NCI-H2196 treated with DMSO at 0.1 percent for 48 hours (cell line): ENCODE measurements at regions not wholly inside any gene's neighbourhood (a gene's known extent, or its start where the extent isn't known, plus 50 kb on each side); places are given as distances from the start of the nearest gene placed in this dataset.
"Not testable (repeated sequence)": the region's sequence is repeated elsewhere in the genome, so short reads cannot be mapped to it uniquely, and the experiment has no call there.

Source experiments
- DNase-seq: peaks from one replicate; lab custom pipeline; 2025; ENCODE audit not compliant: unreplicated experiment; lab: John Stamatoyannopoulos, UW

DNA sequence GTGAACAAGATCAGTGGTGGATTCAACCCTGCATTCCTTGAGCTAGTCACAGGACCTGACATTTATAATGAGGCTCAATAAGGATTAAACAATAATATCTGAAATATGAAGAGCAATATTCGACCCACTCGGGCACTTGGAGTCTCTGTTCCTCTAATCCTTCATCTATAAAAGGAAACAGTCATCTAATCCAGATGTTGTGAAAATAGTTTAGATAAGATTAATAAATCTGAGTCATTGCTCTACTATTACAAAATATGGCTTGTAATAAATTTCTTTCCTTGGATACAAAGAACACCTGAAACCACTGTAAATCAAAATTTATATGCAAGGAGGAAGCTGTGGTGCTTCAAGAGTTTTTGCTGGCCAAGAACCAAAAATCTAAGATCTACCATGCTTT lies 846.9 kb upstream of the ACVR2A start:
- DNase-seq = no peak

DNA sequence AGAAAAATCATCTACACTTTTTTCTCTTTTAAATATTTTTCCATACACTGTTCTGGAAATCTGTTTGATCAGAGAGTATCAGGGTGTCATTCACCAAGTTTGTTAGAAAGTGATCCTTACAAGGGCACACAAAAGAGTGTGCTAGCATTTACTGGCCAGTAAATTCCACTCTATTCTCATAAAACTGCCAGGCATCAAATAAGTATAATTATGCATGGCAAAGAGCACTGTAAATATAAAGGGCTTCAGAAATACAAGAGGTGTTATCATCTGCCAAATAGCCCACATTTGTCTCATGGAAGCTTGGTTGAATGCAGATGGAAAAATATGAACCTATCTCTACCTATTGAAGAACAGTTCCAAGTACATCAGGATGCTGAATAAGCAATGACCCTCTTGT lies 847.3 kb upstream of the ACVR2A start:
- no peak for DNase-seq

DNA sequence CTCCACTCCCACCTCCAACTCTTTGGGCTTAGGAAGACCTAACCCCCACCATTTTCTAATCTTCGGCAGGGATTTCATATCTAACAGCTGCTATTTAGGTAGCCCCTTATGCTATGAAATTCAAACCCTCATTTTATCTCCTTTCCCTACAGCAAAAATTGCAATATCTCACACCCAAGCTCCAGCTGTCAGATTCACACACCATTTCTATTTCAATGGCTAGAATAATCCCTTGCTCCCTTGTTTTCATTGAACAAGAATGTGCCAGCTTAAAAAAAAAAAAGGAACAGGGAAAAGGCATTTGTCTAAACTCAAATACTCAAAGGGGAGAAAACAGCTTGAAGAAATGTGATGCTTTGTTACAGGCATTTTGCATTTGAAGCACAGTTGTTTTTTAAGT lies 850.6 kb upstream of the ACVR2A start:
- DNase-seq = no peak

DNA sequence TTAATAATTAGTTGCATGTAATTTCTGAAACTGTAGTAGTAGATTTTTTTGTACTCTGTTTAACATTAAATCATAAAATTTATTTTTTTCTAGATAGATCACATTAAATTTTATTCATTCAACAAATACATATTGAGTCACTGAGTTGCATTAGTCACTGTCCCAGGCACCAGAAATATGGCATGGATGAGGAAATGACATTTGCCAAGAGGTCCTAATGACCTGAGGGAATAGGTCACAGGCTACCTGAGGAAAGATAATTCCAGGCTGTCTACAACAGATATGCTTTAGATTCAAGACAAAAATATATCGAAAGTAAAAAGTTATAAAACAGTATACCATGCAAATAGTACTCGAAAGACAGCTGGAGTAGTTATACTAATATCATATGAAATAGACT lies 852.4 kb upstream of the ACVR2A start:
- DNase-seq = no peak

DNA sequence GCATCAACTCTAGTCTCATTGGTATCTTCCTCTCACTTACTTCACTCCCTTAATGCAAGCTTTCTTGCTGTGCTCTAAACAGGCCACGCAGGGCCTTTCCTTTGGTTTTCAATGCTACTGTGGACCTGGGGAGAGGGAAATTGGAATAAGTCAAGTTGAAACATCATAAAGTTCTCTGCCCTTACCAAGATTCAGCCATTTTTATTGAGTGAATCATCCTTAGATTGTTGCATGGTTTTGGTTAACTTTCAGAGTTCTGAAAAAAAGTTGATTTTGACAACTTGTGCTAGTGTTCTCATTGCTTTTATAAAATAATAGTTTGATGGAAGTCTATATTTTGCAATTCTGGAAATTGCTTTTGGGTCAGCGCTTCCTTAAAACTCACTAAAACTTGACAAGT lies 852.8 kb upstream of the ACVR2A start:
- DNase-seq = no peak

DNA sequence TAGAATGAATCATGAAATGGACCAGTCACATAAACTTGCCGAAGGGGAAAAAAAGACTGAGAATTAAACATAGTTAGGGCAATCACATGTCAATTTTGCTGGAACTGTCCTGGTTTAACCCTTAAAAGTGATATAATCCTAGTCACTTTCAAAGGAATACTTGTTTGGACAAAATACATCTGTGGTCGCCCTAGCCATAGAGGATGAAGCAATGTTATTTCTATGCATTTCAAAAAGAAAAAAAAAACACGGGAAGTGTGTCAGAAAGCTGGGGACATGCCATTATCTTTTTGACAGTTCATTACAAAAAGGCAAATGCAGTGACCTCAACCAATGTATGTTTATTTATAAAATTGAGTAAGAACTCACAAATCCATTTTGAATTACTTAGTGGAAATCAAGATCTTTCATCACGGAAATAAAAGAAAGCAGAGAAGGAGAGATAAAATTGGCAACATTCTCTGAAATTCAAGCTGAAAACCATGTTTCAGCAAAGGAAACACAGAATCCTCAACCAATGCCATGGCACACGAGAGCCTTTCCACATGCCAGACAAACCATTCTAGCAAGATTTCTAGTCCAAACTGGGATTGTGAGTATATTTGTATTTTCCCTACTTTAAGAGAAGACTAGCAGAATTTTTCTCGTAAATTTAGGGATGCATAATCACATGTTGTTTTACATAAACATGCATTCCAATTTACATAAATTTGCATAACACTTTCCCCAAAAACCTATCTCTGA lies 854.3 kb upstream of the ACVR2A start:
- DNase-seq = no peak

DNA sequence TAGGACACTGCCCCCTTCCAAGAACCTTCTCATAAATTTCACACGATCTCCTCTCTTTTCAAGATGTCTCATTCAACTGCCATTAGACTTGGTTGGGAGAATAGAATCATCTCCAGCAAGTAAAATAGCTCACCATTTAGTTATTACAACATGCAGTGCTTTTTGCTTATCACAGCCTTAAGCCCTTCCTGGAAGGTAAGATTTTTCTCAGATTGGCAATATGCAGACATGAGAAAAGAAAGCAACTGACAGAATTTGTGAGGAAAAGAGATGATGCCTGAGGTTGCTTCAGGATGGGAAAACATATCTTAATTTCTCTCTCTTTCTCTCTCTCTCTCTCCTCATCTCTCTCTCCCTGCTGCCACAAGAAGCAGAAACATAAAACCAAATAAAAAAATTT lies 855.1 kb upstream of the ACVR2A start:
- no peak for DNase-seq

DNA sequence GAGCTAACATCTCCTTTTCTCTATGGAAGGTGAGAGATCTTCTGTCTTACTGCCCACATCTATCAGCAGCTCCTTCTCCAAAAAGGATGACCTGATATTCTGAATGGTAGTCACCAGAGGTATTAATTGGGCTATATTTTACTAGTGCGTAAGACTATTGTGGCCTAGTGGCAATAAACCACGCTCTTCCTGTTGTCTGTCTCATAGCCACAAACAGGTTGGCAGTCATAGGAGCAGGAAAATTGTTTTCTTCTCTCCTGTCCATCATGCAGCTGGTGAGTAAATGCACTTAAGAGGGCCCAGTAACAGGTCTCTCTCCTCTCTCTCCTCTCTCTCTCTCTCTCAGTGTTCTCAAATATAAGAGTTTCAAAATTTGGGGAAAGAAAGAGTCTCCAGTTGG lies 856.8 kb upstream of the ACVR2A start:
- DNase-seq = no peak

DNA sequence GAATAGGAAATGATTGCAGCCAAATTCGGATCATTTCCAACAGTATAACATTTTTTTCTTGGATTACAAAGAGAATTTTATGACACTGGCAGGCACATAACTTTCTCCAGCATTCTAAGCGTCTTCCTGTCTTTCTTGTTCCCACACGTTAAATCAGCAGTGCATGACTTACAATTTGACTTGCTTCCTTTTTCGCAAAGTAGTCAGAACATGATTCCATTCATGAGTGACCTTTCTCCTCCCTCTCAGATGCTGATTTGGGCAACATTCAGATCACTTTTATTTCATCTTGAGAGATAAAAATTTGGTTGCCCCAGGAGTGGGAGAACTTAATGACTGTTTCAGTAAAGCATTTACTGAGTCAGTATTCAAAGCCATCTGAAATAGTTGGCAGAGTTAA lies 858.7 kb upstream of the ACVR2A start:
- DNase-seq = no peak

DNA sequence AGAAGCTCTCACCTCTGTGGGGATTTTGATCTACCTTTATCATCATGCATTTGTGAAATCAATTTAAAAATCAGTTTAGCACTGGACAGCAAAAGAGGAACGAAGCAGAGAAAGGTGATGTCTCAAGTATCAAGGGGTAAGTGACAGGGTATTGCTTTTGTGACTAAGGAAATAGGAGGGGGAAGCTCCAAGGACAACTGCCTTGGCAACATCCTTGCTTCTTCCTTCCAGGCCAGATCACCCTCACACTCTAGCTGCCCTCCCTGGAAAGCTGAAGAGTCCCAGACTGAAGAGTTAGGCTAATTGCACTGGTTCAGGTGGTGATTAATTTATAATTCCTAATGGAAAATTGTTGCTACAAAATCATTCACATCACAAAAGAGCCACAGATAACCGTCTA lies 859.1 kb upstream of the ACVR2A start:
- DNase-seq = no peak

DNA sequence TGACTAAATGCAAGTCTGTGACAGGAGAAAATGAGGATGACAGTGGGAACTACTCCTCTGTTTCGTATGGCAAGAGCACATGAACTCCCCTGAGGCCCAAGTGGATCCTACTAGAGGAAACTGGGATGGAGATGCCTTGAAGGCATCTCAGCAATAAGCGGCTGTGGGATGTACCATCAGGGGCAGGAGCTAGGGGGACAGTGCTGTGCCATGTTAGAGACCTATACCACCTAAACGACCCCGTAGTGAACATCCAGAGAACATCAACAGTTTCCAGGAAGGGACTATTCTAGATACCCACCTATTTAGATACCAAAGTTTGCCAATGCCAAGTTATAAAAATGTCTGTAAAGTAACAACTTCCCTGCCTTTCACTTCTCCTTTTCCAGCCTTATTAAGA lies 860.8 kb upstream of the ACVR2A start:
- DNase-seq = no peak

DNA sequence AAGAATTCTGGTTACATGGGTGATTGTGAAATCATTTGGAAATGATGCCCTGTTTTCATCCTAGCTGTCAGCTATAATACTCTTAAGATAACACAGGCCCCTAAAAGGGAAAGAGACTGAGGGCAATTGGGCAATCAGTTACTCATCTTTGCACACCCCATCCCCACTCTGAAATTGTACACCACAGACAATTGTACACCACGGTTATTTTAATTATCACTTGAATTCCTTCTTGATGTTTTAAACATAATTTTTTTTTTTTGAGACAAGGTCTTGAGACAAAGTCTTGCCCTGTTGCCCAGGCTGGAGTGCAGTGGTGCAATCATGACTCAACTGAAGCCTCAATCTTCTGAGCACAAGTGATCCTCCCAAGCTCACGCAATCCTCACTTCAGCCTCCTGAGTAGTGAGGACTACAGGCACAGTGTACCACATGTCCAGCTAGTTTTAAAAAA lies 862.4 kb upstream of the ACVR2A start:
- no peak for DNase-seq

DNA sequence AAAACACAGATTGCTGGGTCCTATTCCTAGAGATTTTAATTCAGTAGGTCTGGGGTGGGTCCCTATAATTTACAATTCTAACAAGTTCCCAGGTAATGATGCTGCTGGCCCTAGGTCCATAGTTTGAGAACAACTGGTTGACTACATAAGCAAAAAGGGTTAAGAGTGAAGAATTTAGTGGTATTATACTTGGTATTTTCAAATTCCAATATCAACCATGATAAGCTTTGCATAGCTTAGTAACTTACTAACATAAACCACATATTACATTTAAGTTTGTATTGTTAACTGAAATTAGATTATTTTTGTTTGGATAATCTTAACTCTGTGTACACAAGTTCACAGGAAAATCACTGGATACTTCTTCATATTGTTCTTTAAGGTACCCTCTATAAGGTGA lies 862.9 kb upstream of the ACVR2A start:
- no peak for DNase-seq

DNA sequence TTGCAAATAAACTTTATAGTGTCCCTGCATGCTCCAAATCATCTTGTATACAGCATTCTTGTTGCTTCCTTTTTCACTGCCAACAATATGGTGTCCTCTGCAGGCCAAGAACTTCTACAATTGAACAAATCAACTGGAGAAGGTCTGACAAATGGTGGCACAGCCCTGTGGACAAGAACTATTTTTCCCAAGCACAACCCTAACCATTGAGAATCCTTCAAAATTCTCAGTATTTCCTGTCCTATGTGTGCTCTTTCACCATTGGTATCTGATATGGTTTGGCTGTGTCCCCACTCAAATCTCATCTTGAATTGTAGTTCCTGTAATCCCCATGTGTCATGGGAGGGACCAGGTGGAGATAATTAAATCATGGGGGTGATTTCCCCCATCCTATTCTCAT lies 865.1 kb upstream of the ACVR2A start:
- DNase-seq = no peak

DNA sequence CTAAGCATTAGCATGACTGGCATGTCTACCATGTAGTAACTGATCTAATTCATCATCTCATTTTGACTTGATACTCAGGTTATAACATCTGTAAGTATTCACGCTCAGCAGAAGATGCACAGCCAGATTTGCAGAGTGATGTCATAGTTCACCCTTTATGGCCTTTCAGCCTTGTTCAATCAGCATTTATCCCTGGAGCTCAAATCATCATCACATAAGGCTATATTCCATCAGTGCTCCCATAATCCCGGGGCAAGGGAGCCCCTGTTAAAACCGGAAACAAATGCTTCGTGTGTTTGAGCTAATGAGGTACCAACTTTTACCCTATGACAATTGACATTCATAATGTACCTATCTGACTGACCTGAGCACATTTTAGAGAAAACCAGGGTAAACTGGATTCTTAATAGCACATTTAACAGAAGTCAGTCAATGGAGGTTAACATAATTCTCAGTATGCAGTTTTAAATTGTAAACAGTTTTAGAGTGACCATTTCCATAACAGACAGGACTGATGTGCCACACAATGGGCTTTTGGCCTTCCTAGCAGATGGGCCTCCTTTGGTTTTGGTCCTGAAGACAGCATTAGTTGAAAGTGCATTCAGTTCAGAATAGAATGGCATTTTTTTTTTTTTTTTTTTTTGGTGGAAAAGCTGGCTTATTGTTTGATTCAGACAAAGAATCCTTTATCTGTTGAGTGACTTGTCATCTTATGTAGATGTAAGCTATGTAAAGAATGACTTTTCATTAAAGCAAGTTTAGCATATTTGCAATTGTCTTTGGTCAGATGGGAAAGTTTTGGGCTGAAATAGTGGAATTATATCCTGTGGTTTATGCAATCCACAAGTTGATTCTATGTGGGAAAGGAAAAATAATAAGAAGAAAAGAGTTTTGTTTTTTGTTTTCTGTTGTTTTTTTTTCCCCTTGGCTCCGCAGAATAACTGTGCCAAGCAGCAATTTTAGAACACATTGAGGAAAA lies 866.0 kb upstream of the ACVR2A start:
- no peak for DNase-seq

DNA sequence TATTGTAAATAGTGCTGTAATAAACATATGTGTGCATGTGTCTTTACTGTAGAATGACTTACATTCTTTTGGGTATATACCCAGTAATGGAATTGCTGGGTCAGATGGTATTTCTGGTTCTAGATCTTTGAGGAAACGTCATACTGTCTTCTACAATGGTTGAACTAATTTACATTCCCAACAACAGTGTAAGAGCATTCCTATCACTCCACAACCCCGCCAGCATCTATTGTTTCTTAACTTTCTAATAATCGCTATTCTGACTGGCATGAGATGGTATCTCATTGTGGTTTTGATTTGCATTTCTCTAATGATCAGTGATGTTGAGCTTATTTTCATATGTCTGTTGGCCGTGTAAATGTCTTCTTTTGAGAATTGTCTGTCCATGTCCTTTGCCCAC lies 873.8 kb upstream of the ACVR2A start:
- DNase-seq = not testable (repeated sequence)

DNA sequence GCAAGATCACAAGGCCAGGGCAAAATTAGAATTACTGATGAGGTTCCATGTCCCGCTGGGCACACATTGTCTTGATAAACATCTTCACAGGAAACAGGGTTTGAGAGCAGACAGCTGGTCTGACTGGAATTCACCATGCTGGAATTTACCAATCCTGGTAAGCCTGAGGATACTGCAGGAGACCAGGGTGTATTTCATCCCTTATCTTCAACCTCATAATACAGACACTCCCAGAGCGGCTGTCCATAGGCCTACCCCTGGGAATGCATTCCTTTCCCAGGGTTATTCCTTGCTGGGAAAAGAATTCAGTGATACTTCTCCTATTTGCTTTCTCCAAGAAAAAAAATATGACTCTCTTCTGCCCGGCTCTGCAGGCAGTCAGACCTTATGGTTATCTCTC lies 875.1 kb upstream of the ACVR2A start:
- not testable (repeated sequence) for DNase-seq

DNA sequence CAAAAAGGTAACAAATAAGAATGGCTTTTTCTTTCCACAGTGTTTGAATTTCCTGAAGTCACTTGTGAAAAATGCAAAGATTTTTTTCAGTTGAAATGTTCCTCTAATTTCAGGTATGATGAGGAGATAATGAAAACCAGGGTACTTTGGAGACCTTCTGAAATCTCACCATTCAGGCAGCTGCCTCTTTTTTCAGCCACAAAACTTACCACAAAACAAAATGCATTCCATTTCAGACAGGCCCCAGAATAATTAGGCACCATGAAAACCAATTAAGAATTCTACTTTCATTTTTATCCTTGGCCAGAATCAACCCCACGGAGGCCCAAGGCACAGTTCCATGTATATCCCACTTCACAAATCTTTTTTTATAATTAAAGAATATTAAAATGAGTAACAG lies 880.3 kb upstream of the ACVR2A start:
- no peak for DNase-seq

DNA sequence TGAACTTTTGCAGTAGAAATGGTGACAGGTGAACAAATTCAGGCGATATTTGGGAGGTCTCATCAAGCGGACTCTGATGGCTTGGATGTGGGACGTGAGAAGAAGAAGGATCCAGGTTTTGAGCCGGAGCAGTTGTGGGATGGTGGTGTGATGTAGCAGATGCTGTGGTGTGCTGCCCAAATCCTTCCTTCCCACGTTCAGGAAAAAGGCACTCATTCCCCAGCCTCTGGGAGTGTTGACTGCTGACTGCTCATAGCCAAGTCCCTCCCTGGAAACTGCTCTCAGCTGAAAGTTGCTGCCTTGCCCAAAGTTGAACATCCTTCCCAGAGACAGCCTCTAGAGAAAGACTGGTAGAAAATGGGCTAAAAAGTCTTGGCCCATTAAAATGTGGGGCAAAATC lies 890.3 kb upstream of the ACVR2A start:
- no peak for DNase-seq

DNA sequence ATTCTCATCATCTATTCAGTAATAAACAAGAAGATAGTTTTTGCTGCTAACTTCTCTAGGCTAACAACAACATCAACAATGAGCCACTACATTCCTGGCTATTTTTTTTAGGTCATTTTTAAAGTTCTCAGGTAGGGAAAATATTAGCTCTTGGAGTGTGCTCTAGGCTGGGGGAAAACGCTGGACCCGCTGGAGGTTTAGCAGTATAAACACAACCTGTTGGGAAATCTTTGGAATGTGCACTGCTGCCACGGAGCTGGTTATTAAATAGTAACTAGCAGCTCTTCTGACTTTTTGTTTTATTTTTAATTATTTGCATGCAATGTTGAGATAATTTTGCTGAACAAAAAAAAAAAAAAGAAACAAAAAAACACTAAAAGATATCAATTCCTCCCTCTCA lies 892.1 kb upstream of the ACVR2A start:
- DNase-seq = no peak

DNA sequence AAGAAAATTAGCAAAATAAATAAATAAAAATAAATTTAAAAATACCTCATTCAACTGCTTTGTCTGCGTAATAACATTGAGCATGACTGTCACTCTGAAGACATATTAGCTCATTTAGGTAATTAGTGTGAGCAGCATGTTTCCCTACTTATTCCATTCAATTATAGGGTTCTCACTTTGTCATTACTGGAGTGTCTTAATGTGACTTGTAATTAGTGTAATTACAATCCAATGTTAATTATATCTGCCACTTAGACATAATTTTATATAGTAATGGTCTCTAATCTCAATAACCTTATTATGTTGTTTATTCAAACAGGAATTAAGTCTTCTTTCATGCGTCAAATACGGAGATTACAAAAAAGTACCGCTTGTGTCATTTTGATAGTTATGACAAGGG lies 893.9 kb upstream of the ACVR2A start:
- no peak for DNase-seq

DNA sequence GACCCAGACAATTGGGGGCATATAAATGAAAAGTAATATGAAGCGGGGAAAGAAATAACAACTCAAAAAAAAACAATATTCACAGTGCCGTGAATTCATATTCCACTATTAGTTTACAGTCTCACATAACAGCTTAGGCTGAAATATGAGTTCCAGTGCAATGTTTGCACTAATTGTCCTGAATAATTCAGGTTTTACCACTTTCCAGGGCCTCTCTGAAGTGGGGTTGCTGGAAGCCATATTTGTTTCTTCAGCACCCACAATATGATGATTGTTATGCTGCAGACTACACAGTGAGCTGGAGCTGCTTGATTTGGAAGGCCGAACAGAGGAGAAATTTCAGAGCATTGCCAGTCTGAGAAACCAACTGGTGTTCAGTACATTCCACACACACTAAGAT lies 894.5 kb upstream of the ACVR2A start:
- no peak for DNase-seq
